ENCODE measurements at regions not wholly inside any gene's neighbourhood (a gene's known extent, or its start where the extent isn't known, plus 50 kb on each side); places are given as distances from the start of the nearest gene placed in this dataset.

DNA sequence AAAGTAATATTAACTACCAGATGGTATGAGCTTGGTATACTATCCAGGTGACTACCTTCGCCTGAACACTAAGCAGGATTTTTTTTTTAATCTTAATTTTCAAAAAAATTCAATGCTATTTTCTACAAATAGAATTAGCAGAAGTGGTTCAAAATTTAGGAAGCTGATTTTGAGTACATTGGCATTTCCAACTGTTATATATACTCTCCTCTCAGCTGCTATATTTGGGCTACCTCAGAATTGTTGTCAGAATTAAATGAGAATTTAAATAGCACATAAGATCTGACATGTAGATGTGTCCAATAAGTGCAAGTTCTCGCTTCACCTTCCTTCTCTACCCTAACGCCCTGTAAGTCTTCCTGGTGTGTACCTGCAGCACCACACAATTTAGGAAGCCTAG lies 83.1 kb downstream of the DUSP6 start:
- TF ChIP-seq, protein P1, sequence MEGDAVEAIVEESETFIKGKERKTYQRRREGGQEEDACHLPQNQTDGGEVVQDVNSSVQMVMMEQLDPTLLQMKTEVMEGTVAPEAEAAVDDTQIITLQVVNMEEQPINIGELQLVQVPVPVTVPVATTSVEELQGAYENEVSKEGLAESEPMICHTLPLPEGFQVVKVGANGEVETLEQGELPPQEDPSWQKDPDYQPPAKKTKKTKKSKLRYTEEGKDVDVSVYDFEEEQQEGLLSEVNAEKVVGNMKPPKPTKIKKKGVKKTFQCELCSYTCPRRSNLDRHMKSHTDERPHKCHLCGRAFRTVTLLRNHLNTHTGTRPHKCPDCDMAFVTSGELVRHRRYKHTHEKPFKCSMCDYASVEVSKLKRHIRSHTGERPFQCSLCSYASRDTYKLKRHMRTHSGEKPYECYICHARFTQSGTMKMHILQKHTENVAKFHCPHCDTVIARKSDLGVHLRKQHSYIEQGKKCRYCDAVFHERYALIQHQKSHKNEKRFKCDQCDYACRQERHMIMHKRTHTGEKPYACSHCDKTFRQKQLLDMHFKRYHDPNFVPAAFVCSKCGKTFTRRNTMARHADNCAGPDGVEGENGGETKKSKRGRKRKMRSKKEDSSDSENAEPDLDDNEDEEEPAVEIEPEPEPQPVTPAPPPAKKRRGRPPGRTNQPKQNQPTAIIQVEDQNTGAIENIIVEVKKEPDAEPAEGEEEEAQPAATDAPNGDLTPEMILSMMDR (IDR thresholded peaks at IDR 0.05; ENCODE audit: low read length): no peak
- TF ChIP-seq EZH2 (optimal IDR thresholded peaks at IDR 0.05; ENCODE audit: low read depth, low read length): no peak

Data from MM.1S (cell line).